ENCODE measurements at regions not wholly inside any gene's neighbourhood (a gene's known extent, or its start where the extent isn't known, plus 50 kb on each side); places are given as distances from the start of the nearest gene placed in this dataset.
"Not testable (repeated sequence)": the region's sequence is repeated elsewhere in the genome, so short reads cannot be mapped to it uniquely, and the experiment has no call there.

GRCh38 chr15:100767001-100767825 lies 112.4 kb upstream of the ALDH1A3 start:
- DNase-seq: no peak

- DNase-seq: no peak
These were observed 111.1 kb upstream of the ALDH1A3 start for GRCh38 chr15:100768501-100768931.

- DNase-seq: no peak
These were observed 110.3 kb upstream of the ALDH1A3 start for GRCh38 chr15:100769043-100769974.

DNA sequence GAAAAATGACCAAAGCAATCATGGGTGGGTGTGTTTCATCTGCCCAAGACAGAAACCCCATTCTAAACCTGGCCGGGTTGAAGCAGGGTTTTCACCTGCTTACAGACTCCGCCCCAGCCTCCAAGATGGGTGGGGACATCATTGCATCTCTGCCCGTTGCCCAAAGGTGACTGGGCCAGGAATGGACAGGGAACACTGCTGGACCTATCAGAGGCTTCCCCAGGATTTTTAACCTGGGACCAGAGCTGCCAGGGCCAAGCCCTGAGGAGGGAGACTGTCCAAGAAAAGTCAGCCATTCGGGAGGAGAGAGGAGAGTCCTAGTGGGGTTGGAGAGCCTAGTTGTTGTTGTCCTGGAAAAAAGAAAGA lies 109.7 kb upstream of the ALDH1A3 start:
- DNase-seq: no peak

- no peak for DNase-seq
These were observed 108.7 kb upstream of the ALDH1A3 start for GRCh38 chr15:100770661-100771584.

GRCh38 chr15:100771746-100772145 lies 107.9 kb upstream of the ALDH1A3 start:
- no peak for DNase-seq

DNA sequence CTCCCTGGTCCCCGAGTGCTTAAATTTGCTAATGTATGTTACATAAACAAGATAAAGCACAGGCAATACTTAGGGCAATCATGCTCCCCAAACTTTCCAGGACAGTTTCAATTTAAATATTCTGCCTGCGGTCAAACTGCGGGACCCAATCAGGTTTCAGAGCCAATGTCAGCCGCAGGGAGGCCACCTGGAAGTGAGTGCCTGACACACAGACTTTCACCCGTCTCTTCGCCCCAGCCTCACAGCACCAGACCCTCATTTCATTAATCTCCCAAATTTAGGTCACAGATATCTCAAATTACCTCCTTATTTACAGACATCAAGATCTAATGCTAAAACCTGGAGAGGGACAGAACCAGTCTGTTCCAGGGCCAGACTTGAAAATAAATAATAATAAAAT lies 107.2 kb upstream of the ALDH1A3 start:
- no peak for DNase-seq

DNA sequence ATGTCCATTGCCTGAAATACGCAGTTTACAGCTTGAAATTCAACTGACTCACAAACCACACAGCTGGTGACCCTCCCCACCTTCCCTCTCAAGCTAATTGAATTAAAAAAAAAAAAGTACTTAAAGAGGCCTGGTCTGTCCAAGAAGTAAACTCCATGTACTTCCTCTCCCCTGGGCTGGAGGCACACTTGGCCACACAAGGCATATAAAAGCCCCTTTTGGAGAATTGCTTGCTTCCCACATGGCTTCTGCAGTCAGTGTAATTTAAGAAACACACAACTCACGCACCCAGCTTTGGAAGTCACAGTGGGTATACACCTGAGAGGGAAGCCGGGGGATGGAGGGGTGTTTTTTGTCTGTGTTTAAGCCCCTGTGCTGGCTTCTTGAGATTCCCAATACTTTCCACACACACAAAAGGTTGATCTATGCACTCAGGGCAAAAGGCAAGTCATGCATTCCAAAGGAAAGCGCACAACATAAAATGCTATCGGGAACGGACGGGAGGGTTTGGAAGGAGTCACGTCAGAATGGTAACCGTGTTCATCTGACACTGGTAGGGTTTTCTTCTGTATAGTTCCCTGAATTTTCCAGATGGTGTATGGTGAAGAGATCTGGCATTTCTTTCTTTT lies 106.6 kb upstream of the ALDH1A3 start:
- DNase-seq: peak; percentile 35

GRCh38 chr15:100774044-100774443 lies 105.6 kb upstream of the ALDH1A3 start:
- DNase-seq: not testable (repeated sequence)

DNA sequence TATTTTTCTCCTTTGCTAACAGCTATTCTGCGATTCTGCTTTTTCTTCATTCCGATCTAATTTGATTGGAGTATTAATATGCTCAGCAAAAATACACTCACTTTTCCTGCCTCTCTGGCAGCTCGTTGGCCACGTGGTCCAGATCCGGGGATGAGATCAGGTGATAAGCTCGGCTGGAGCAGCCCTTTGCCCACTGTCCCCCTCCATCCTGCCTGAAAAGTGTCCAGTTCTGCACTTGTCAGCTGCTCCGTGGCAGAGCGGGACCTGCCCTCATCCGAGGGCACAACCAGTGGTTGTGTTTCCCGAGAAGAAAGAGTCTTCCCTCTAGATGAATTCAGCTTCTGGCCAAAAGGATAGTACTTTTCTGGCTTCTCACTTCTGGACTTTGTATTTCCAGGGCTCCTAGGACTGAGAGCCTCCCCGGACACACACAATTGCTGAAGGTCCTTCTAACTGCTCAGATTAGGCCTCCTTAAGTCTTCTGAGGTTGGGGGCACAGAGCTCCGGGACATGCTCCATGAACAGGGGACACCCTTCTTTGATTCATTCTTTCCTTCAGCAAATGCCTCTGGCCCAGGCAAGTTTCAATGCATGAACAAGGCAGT lies 103.9 kb upstream of the ALDH1A3 start:
- DNase-seq: no peak

GRCh38 chr15:100777821-100778220 lies 101.8 kb upstream of the ALDH1A3 start:
- DNase-seq: no peak

DNA sequence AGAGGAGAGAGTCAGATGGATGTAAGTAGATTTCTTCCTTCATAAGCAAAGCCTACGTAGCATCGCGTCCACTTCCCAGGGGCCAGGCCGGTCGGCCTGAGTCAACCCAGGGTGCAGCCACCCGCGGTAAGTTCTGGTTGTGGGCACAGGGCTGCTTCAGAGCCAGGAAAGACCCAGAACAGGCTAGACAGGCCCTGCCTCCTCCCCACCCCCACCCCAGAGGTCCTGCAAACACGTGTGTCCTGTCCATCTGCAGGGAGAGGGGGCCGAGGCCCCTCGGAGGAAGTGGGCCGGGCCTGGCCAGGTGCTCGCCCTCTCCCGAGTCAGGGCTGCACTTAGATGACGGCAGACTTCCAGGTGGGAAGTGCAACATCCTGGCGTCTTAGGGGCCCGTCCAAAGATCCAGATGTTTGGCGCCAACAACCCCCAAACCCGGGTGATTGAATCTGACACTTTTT lies 100.8 kb upstream of the ALDH1A3 start:
- DNase-seq: peak; percentile 25

- DNase-seq: no peak
These were observed 100.1 kb upstream of the ALDH1A3 start for GRCh38 chr15:100779331-100780207.

- DNase-seq: no peak
These were observed 99.3 kb upstream of the ALDH1A3 start for GRCh38 chr15:100780208-100780800.

GRCh38 chr15:100781061-100781960 lies 98.3 kb upstream of the ALDH1A3 start:
- DNase-seq: no peak

DNA sequence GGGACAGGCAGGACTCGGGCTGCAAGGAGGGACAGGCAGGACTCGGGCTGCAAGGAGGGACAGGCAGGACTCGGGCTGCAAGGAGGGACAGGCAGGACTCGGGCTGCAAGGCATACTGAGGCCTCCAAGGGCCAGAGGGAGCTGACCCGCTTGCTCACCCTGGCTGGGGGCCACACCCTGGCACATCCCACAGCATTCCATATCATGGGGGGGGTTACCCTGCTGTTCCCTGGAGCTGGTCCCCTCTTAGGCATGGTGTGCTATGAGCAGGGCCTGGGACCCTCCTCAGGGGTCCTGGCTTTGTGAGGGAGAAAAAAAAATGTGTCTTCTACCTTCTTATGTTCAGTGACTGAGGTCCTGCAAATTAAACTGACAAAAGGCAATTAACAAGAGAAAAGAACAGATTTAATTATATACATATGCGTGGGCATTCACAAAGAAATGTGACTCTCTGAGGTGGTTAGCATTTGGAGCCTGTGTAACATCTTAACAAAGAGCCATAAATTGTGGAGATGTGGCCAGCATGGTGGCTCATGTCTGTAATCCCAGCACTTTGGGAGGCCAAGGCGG lies 97.6 kb upstream of the ALDH1A3 start:
- no peak for DNase-seq

- no peak for DNase-seq
These were observed 96.3 kb upstream of the ALDH1A3 start for GRCh38 chr15:100783291-100783690.
